ENCODE measurements at regions not wholly inside any gene's neighbourhood (a gene's known extent, or its start where the extent isn't known, plus 50 kb on each side); places are given as distances from the start of the nearest gene placed in this dataset.

GRCh38 chr3:23055733-23056376, 147.3 kb upstream of the UBE2E2 start:
- Histone ChIP-seq H3K27ac (ENCODE audit: low read depth in 1 of 2, low read length in 2 of 2) (no peak overlapping the region), H3K27me3 (ENCODE audit: control insufficient read depth in 1 of 2, insufficient read depth in 2 of 2, low read length in 2 of 2) (no peaks in the 10 kb centered on the region), H3K9me3 (ENCODE audit: control insufficient read depth in 1 of 2, insufficient read depth in 1 of 2, low read length in 2 of 2) (peaks cover 0 to 6% of the 10 kb centered on the region in 2 experiments), H3K4me3 (ENCODE audit: low read length) (no peak overlapping the region), H3K36me3 (ENCODE audit: insufficient read depth, low read length) (no peaks in the 10 kb centered on the region), H3K4me1 (ENCODE audit: insufficient read depth, low read length) (no peaks in the 10 kb centered on the region)
- TF ChIP-seq CTCF (IDR thresholded peaks at IDR 0.05), result no peak
- intact Hi-C loops (cut with DNase I, micrococcal nuclease), result no loop called here
- peak in 3 of 14 experiments; percentile 19 to 30 (median 19) for DNase-seq
- Mint-ChIP-seq H3K4me1 (ENCODE audit: low read depth) (peaks cover 14% of the 10 kb centered on the region), H3K27ac (peak overlapping the region; percentile 63), H3K4me3 (no peak overlapping the region), H3K36me3 (ENCODE audit: low read depth) (no peaks in the 10 kb centered on the region), H3K27me3 (no peaks in the 10 kb centered on the region), H3K9me3 (peaks cover 6% of the 10 kb centered on the region)
- ChIA-PET CTCF (no interaction called here), POLR2A (no interaction called here)
- peak; percentile 55 for ATAC-seq (ENCODE audit: poor library complexity)

GRCh38 chr3:23062582-23062981, 140.5 kb upstream of the UBE2E2 start:
- no peak for ATAC-seq (ENCODE audit: poor library complexity)
- H3K4me1 ChIP-seq (ENCODE audit: insufficient read depth, low read length), result no peaks in the 10 kb centered on the region
- Mint-ChIP-seq H3K4me3 (no peak overlapping the region), H3K27me3 (no peaks in the 10 kb centered on the region), H3K27ac (no peak overlapping the region), H3K4me1 (ENCODE audit: low read depth) (no peaks in the 10 kb centered on the region), H3K9me3 (peaks cover 9% of the 10 kb centered on the region), H3K36me3 (ENCODE audit: low read depth) (no peaks in the 10 kb centered on the region)
- no peaks in the 10 kb centered on the region for H3K9me3 ChIP-seq (ENCODE audit: control insufficient read depth in 1 of 2, insufficient read depth in 1 of 2, low read length in 2 of 2)
- H3K36me3 ChIP-seq (ENCODE audit: insufficient read depth, low read length), result no peaks in the 10 kb centered on the region
- no peak for TF ChIP-seq CTCF (IDR thresholded peaks at IDR 0.05)
- H3K27ac ChIP-seq (ENCODE audit: low read depth in 1 of 2, low read length in 2 of 2), result no peak overlapping the region
- no peaks in the 10 kb centered on the region for H3K27me3 ChIP-seq (ENCODE audit: control insufficient read depth in 1 of 2, insufficient read depth in 2 of 2, low read length in 2 of 2)
- CTCF ChIA-PET, result no interaction called here
- intact Hi-C loops (cut with DNase I, micrococcal nuclease), result no loop called here
- DNase-seq, result no peak
- POLR2A ChIA-PET, result no interaction called here
- no peak overlapping the region for H3K4me3 ChIP-seq (ENCODE audit: low read length)

- Histone ChIP-seq H3K27me3 (ENCODE audit: control insufficient read depth in 1 of 2, insufficient read depth in 2 of 2, low read length in 2 of 2) (no peaks in the 10 kb centered on the region), H3K27ac (ENCODE audit: low read depth in 1 of 2, low read length in 2 of 2) (no peak overlapping the region), H3K4me1 (ENCODE audit: insufficient read depth, low read length) (no peaks in the 10 kb centered on the region), H3K9me3 (ENCODE audit: control insufficient read depth in 1 of 2, insufficient read depth in 1 of 2, low read length in 2 of 2) (no peaks in the 10 kb centered on the region), H3K36me3 (ENCODE audit: insufficient read depth, low read length) (no peaks in the 10 kb centered on the region), H3K4me3 (ENCODE audit: low read length) (no peak overlapping the region)
- no peaks in the 10 kb centered on the region for H3K36me3 Mint-ChIP-seq (ENCODE audit: low read depth)
- intact Hi-C loops (cut with DNase I, micrococcal nuclease), result no loop called here
- ChIA-PET CTCF (no interaction called here), POLR2A (no interaction called here)
- no peaks in the 10 kb centered on the region for H3K27me3 Mint-ChIP-seq
- no peak overlapping the region for H3K4me3 Mint-ChIP-seq
- no peak for ATAC-seq (ENCODE audit: poor library complexity)
- DNase-seq, result no peak
- H3K27ac Mint-ChIP-seq, result no peak overlapping the region
- TF ChIP-seq CTCF (IDR thresholded peaks at IDR 0.05), result no peak
- peaks cover 9% of the 10 kb centered on the region for H3K9me3 Mint-ChIP-seq
- no peaks in the 10 kb centered on the region for H3K4me1 Mint-ChIP-seq (ENCODE audit: low read depth)
Observed at GRCh38 chr3:23062982-23063381, 140.1 kb upstream of the UBE2E2 start.

Measured in CD4-positive, alpha-beta T cell (primary cell).